Activated CD4-positive, alpha-beta T cell treated with anti-CD3 and anti-CD28 coated beads, Interleukin-2, amount 10 ng/mL, durations not matched to agents 7 days and 5 days (primary cell): ENCODE measurements at regions not wholly inside any gene's neighbourhood (a gene's known extent, or its start where the extent isn't known, plus 50 kb on each side); places are given as distances from the start of the nearest gene placed in this dataset.
A peak's percentile ranks its signal among the peaks of the same experiment; 100 is the strongest.
"Not testable (repeated sequence)": the region's sequence is repeated elsewhere in the genome, so short reads cannot be mapped to it uniquely, and the experiment has no call there.

Experiments
- CTCF ChIA-PET: fragments of 350-600 bp; sonication (Branson Sonifier 250); formaldehyde crosslinking; loops from one replicate; lab custom pipeline; 2021; ENCODE audit warnings: antibody characterized with exemption; lab: Charles Lee
- POLR2A ChIA-PET: fragments of 350-600 bp; sonication (Branson Sonifier 250); formaldehyde crosslinking; loops from one replicate; lab custom pipeline; 2021; ENCODE audit warnings: antibody characterized with exemption; lab: Charles Lee
- DNase-seq: peaks from one replicate; pipeline ENCODE4 v3.0.0-alpha.2; 2020
- H3K27ac Mint-ChIP-seq: one replicate; pipeline ENCODE4 v1.8.0; 2021; ENCODE audit warnings: mild to moderate bottlenecking, moderate library complexity, mixed read lengths
- H3K27me3 Mint-ChIP-seq: one replicate; pipeline ENCODE4 v1.8.0; 2021; ENCODE audit warnings: mixed read lengths
- H3K36me3 Mint-ChIP-seq: one replicate; pipeline ENCODE4 v1.8.0; 2021; ENCODE audit warnings: low read depth, mixed read lengths
- H3K4me1 Mint-ChIP-seq: one replicate; pipeline ENCODE4 v1.8.0; 2021; ENCODE audit warnings: mixed read lengths
- H3K4me3 Mint-ChIP-seq: one replicate; pipeline ENCODE4 v1.8.0; 2021; ENCODE audit warnings: mild to moderate bottlenecking, moderate library complexity, mixed read lengths
- H3K9me3 Mint-ChIP-seq: one replicate; pipeline ENCODE4 v1.8.0; 2021; ENCODE audit warnings: mixed read lengths

DNA sequence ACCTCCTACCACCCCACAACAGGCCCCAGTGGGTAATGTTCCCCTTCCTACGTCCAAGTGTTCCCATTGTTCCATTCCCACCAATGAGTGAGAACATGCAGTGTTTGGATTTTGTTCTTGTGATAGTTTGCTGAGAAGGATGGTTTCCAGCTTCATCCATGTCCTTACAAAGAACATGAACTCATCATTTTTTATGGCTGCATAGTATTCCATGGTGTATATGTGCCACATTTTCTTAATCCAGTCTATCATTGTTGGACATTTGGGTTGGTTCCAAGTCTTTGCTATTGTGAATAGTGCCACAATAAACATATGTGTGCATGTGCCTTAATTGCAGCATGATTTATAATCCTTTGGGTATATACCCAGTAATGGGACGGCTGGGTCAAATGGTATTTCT is 81.6 kb downstream of the P2RY10 start:
- H3K36me3 Mint-ChIP-seq, H3K27me3 Mint-ChIP-seq, DNase-seq, H3K4me3 Mint-ChIP-seq, H3K27ac Mint-ChIP-seq, CTCF ChIA-PET, H3K4me1 Mint-ChIP-seq, POLR2A ChIA-PET: not testable (repeated sequence)
- peaks cover 15% of the 10 kb centered on the region for H3K9me3 Mint-ChIP-seq

DNA sequence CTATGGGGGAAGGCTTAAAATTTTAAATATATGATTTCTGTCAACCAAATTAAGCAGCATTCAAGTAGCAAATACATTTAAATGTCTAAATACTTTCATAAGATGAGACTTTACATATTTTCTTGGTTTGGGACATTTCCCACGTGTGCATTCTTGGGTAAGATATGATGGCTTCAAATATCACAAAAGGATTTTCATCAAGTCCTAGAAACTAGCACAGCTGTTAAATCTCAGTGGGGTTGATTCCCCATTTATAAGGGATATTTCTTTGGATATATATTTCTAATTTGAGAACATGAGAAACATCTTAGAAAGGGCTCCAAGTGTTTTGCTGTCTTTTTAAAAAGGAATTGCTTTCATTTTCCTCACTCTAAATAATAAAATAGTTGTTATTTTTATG is 90.2 kb downstream of the P2RY10 start:
- Mint-ChIP-seq H3K4me3 (no peak overlapping the region), H3K36me3 (no peaks in the 10 kb centered on the region), H3K9me3 (peaks cover 4% of the 10 kb centered on the region), H3K27ac (no peak overlapping the region), H3K27me3 (no peaks in the 10 kb centered on the region), H3K4me1 (peaks cover 14% of the 10 kb centered on the region)
- DNase-seq: no peak
- CTCF ChIA-PET: interaction anchor here (0.8 kb wide), 1 partner anchor 209 kb away, joined by 4 read pairs; no protein-coding TSS in a partner anchor
- POLR2A ChIA-PET: no interaction called here

DNA sequence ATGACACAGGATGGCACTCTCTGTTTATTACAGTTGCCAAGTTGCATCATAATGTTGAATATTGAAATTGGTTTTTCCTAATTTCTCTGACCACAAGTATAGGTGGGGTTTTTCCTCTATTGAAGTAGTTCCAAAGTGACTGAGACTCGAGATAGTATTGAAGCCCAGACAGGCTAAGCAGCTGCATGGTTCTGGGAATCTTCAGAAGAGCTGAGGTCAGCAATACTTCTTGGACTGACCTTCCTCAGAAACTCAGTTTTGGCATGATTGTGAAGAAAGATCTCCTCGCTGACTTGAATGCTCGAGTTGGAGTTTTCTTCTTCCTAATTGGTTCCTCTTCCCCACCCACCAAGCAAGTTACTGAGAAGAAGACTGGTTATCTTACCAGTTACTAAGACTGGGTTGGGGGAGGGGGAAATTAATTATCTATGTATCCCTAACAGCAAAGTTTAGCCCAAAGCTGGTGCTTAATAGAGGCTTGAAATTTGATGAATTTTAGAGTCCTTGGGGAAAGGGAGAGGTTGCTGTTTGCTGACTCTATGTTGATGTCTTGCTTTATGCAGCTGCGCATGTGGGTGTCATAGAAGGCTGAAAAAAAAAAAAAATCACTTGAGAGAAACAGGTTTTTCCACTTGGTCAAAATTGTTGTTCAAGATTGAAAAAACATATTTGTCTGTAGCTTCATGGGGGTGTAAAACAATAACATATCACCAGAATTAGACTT is 91.1 kb downstream of the P2RY10 start:
- CTCF ChIA-PET: interaction anchor here (0.7 to 0.8 kb wide), 3 partner anchors 64 to 1982 kb away, joined by 4 to 7 read pairs (median 4); no protein-coding TSS in a partner anchor

DNA sequence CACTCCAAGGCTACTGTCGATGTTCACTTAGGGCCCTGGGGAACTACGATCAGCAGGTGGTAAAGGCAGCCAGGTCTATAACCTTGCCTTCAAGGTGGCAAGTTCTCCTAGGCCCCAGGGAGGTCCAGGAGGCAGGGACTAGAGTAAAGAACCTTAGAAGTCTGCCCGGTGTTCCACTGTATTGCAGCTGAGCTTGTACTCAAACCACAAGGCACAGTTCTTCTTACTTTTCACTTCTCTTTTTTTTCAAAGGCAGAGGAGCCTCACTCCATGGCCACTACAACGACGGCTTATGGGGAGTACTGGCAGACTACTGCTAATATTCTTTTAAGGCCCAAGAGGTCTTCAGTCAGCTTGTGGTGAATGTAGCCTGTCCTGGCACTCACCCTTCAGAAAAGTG is 78.8 kb upstream of the GPR174 start:
- Mint-ChIP-seq H3K27me3 (no peaks in the 10 kb centered on the region), H3K4me1 (peaks cover 3% of the 10 kb centered on the region), H3K9me3 (peaks cover 12% of the 10 kb centered on the region), H3K4me3 (no peak overlapping the region), H3K36me3 (peaks cover 3% of the 10 kb centered on the region), H3K27ac (no peak overlapping the region)
- no peak for DNase-seq
- CTCF ChIA-PET: no interaction called here
- POLR2A ChIA-PET: no interaction called here

More for the DNA sequence above, 91.1 kb downstream of the P2RY10 start:
- DNase-seq: no peak
- no peaks in the 10 kb centered on the region for H3K36me3 Mint-ChIP-seq
- peaks cover 6% of the 10 kb centered on the region for H3K9me3 Mint-ChIP-seq
- H3K27ac Mint-ChIP-seq: peak overlapping the region; percentile 50
- no peaks in the 10 kb centered on the region for H3K27me3 Mint-ChIP-seq
- H3K4me3 Mint-ChIP-seq: no peak overlapping the region
- POLR2A ChIA-PET: no interaction called here
- peaks cover 14% of the 10 kb centered on the region for H3K4me1 Mint-ChIP-seq

DNA sequence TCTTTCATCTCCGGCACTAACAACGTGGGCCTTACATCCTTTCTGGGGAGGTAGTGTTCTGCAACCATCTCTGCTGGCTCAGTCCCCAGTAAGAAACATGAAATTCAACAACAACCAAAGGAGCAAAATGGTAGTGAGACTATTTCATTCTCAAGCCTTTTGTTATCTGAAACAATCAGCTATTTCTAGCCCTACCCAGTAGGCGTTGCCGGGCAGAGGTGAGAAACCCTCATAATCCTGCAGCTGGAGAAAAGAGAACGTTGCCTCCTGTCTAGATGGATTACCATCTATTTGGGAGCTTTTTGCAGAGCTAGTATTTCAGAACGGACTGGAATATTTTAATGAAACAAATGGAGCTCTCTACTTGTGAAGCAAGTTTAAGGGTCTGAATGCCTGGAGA is 66.4 kb upstream of the GPR174 start:
- H3K4me1 Mint-ChIP-seq: peaks cover 12% of the 10 kb centered on the region
- CTCF ChIA-PET: interaction anchor here (1.4 kb wide), 1 partner anchor 14 kb away, joined by 4 read pairs; no protein-coding TSS in a partner anchor
- no peaks in the 10 kb centered on the region for H3K27me3 Mint-ChIP-seq
- no peak overlapping the region for H3K4me3 Mint-ChIP-seq
- H3K27ac Mint-ChIP-seq: no peak overlapping the region
- H3K36me3 Mint-ChIP-seq: no peaks in the 10 kb centered on the region
- no peak for DNase-seq
- peaks cover 11% of the 10 kb centered on the region for H3K9me3 Mint-ChIP-seq
- POLR2A ChIA-PET: no interaction called here

DNA sequence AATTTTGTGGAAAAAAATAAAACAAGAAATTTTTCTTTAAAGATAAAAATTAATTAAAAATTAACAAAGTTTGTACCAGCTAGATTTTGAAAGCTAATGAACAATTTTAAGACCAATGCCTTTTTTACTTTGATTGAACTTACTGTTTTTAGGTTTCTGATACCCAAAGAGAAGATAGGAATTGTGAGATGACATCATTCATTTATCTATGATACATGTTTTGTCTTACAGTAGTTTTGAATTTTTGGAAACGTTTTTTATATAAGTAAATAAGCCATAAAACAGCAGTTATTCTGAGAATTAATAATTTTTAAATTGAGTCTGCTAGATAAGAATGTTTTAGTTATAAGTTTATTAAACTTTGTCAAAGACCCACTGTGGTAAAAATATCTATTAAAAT is 65.0 kb upstream of the GPR174 start:
- peaks cover 16% of the 10 kb centered on the region for H3K4me1 Mint-ChIP-seq
- ChIA-PET CTCF (interaction anchor here (0.7 to 1.4 kb wide), 3 partner anchors 9 to 15 kb away, joined by 3 to 4 read pairs (median 3); no protein-coding TSS in a partner anchor), POLR2A (no interaction called here)
- no peak overlapping the region for H3K4me3 Mint-ChIP-seq
- no peak overlapping the region for H3K27ac Mint-ChIP-seq
- H3K36me3 Mint-ChIP-seq: peaks cover 3% of the 10 kb centered on the region
- peaks cover 6% of the 10 kb centered on the region for H3K9me3 Mint-ChIP-seq
- H3K27me3 Mint-ChIP-seq: no peaks in the 10 kb centered on the region
- no peak for DNase-seq

DNA sequence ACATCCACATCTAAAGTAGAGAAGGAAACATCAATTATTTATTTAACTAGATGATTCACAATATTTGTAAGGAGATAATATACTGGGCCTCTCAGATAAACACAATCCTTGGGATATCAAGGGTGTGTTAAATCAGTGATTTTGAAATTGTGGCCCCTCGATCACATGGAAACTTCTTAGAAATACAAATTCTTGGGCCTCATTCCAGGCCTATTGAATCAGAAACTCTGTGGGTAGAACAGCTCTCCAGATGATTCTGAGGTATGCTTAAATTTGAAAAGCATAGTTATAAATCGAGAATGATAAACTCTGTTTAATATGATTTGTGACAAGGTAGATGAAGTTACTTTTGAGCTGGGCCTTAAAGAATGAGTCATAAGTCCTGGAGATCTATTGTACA is 64.3 kb upstream of the GPR174 start:
- no peaks in the 10 kb centered on the region for H3K27me3 Mint-ChIP-seq
- H3K4me1 Mint-ChIP-seq: peaks cover 20% of the 10 kb centered on the region
- H3K9me3 Mint-ChIP-seq: peaks cover 4% of the 10 kb centered on the region
- POLR2A ChIA-PET: no interaction called here
- H3K4me3 Mint-ChIP-seq: no peak overlapping the region
- no peak overlapping the region for H3K27ac Mint-ChIP-seq
- CTCF ChIA-PET: interaction anchor here (1.3 kb wide), 1 partner anchor 8 kb away, joined by 3 read pairs; no protein-coding TSS in a partner anchor
- H3K36me3 Mint-ChIP-seq: peaks cover 3% of the 10 kb centered on the region
- no peak for DNase-seq

DNA sequence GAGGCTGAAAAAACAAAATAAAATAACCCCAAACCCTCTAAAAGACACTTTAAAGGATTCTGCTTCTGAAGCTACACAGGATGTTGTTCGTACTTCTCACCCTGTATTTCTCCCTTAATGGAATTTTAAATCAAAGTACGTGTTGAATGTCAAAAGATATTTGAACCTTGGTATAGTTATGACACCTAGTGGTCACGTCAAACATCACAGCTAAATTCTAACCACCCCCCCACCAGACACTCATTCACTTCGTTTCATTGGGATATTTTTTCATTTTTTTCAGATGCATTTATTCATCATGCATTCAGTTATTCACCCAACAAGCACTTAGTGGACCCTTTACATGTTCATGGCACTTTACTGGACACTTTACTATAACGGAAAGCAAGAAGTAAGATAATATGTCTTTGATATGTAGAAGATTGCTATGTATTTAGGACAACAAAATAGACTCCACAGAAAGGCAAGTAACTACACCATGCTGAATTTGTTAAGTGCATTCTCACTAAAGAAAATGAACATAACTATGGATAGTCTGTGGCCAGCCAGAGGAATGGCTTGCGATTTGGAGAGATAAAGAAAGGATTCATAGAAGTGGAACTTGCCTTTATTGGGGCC is 62.5 kb upstream of the GPR174 start:
- peak; percentile 41 for DNase-seq
- peaks cover 20% of the 10 kb centered on the region for H3K4me1 Mint-ChIP-seq
- no peaks in the 10 kb centered on the region for H3K27me3 Mint-ChIP-seq
- H3K36me3 Mint-ChIP-seq: peaks cover 6% of the 10 kb centered on the region
- POLR2A ChIA-PET: no interaction called here
- CTCF ChIA-PET: interaction anchor here (0.6 to 1.6 kb wide), 5 partner anchors 22 to 141 kb away, joined by 3 to 4 read pairs (median 3); no protein-coding TSS in a partner anchor
- peak overlapping the region; percentile 23 for H3K4me3 Mint-ChIP-seq
- peaks cover 2% of the 10 kb centered on the region for H3K9me3 Mint-ChIP-seq
- H3K27ac Mint-ChIP-seq: peak overlapping the region; percentile 64

DNA sequence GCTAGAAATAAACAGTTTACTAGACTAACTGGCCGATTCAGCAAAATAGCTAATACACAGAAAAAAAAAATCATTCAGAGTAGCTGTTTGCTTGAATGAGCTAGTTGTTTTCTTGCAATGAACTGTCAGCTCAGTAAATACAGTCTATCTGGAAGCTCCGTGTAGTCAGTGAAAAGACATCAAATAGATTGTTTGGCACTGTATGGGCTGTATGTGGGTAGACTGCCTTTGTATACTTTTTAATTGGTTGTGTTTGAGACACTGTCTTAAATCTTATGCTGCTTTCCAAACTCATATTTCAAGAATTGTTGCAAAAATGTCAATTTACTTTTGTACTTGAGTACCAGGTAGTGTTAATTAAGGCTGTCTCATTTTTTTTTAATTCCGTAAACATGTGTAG is 61.6 kb upstream of the GPR174 start:
- Mint-ChIP-seq H3K4me1 (peaks cover 24% of the 10 kb centered on the region), H3K36me3 (peaks cover 6% of the 10 kb centered on the region), H3K4me3 (no peak overlapping the region), H3K27ac (peak overlapping the region; percentile 64), H3K27me3 (no peaks in the 10 kb centered on the region), H3K9me3 (peaks cover 2% of the 10 kb centered on the region)
- no peak for DNase-seq
- ChIA-PET POLR2A (no interaction called here), CTCF (interaction anchor here (0.6 to 1.2 kb wide), 2 partner anchors 21 to 41 kb away, joined by 3 to 4 read pairs; no protein-coding TSS in a partner anchor)

DNA sequence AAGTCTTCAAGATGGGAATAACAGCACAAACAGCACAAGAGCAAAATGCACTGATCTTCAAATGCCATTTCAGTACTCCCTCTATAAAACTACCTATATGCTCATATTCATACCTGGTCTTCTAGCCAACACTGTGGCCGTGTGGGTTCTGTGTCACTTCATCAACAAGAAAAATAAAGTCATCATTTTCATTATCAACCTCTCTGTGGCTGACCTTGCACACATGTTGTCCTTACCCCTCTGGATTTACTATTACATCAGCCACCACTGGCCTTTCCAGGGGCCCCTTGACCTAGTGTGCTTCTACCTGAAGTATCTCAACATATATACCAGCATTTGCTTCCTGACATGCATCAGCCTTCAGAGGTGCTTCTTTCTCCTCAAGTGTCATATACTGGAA is 59.6 kb upstream of the GPR174 start:
- POLR2A ChIA-PET: no interaction called here
- H3K27me3 Mint-ChIP-seq: no peaks in the 10 kb centered on the region
- no peak overlapping the region for H3K4me3 Mint-ChIP-seq
- DNase-seq: no peak
- H3K36me3 Mint-ChIP-seq: peaks cover 6% of the 10 kb centered on the region
- peaks cover 31% of the 10 kb centered on the region for H3K4me1 Mint-ChIP-seq
- peaks cover 2% of the 10 kb centered on the region for H3K9me3 Mint-ChIP-seq
- no peak overlapping the region for H3K27ac Mint-ChIP-seq
- CTCF ChIA-PET: no interaction called here

DNA sequence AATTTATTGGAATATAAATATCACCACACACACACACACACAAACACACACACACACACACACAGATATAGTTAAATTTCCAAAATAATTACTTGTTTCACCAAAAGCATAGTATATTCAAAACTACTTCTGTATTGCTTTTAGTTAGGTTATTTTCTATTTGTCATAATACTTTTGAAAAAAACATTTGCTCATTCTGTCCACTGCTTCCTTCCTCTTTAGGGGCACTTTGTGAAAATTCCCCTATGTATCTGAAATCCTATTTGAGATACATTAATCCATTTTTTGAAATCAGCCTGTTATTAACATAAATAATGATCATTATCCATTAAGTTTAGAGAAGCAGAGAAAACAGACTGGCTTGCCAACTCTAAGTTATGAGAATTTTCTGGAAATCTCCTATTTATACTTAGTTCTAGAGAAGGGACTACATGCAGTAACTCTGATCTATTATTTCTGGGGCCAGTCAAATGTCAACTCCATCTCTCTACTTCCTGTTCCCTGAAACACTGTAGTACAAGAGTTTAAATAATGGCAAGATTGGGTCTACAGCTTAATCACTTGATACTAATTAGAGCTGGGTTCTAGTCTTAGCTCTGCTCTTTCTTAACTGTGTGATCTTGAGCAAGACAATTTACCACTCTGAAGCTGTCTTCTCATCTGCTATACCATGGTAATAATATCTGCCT is 54.4 kb upstream of the GPR174 start:
- ChIA-PET CTCF (interaction anchor here (1.6 kb wide), 1 partner anchor 18 kb away, joined by 3 read pairs; no protein-coding TSS in a partner anchor), POLR2A (no interaction called here)
- no peak for DNase-seq
- Mint-ChIP-seq H3K9me3 (peaks cover 2% of the 10 kb centered on the region), H3K4me1 (peaks cover 28% of the 10 kb centered on the region), H3K27ac (peak overlapping the region; percentile 9), H3K4me3 (no peak overlapping the region), H3K27me3 (no peaks in the 10 kb centered on the region), H3K36me3 (peaks cover 5% of the 10 kb centered on the region)

DNA sequence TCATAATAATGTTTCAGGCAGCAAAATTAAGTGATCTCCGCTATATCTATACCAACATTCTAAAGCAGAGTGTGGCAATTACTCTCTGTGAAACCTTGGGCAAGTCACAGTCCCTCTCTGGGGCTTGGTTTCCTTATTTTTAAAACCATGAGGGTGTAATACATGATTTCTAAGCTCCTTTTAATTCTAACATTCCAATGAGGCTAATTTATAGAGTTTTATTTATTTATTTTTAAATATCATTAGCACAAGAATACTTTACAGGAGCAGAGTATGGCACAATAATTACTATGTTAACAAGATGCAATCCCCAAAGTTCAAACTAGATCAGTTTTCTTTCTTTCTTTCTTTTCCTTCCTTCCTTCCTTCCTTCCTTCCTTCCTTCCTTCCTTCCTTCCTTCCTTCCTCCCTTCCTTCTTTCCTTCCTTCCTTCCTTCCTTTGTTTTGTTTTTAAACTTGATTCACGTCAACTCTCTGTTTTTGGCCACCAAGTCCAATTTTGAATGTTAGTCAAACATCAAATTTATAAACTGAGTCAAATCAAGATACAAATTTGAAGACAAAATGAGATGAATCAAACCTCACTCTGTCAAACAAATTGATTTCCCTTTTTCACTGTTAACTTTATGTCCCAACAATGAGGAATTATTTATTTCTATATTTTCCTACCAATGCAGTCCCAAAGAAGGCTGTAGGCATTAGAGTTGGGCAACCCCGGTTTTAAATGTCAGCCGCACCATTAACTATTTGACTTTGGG is 50.2 kb upstream of the GPR174 start:
- ChIA-PET CTCF (no interaction called here), POLR2A (no interaction called here)
- H3K27ac Mint-ChIP-seq: no peak overlapping the region

More for the DNA sequence above, 50.2 kb upstream of the GPR174 start:
- Mint-ChIP-seq H3K36me3 (peaks cover 15% of the 10 kb centered on the region), H3K4me1 (peaks cover 47% of the 10 kb centered on the region), H3K27me3 (no peaks in the 10 kb centered on the region), H3K9me3 (peaks cover 4% of the 10 kb centered on the region), H3K4me3 (no peak overlapping the region)
- no peak for DNase-seq
